ENCODE measurements at regions not wholly inside any gene's neighbourhood (a gene's known extent, or its start where the extent isn't known, plus 50 kb on each side); places are given as distances from the start of the nearest gene placed in this dataset.

DNA sequence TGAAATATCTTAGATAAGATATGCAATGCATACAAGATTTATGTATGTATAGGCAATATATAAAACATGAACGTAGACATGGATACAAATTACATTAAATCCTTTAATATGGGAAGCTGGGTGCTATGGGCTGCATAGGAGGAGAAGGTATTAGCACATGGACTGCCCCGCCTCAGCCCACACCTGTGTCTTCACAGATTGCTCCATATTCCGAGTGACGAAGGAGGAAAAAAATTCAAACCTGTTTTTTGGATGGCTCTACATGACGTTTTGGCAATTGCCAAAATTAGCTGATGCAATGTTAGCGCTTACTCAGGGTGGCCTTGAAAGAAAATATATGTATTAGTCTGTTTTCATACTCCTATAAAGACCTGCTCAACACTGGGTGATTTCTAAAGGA lies 223.4 kb upstream of the SLCO3A1 start:
- TF ChIP-seq, protein P1, sequence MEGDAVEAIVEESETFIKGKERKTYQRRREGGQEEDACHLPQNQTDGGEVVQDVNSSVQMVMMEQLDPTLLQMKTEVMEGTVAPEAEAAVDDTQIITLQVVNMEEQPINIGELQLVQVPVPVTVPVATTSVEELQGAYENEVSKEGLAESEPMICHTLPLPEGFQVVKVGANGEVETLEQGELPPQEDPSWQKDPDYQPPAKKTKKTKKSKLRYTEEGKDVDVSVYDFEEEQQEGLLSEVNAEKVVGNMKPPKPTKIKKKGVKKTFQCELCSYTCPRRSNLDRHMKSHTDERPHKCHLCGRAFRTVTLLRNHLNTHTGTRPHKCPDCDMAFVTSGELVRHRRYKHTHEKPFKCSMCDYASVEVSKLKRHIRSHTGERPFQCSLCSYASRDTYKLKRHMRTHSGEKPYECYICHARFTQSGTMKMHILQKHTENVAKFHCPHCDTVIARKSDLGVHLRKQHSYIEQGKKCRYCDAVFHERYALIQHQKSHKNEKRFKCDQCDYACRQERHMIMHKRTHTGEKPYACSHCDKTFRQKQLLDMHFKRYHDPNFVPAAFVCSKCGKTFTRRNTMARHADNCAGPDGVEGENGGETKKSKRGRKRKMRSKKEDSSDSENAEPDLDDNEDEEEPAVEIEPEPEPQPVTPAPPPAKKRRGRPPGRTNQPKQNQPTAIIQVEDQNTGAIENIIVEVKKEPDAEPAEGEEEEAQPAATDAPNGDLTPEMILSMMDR (IDR thresholded peaks at IDR 0.05 in 2 of 3, conservative IDR thresholded peaks at IDR 0.05 in 1 of 3; ENCODE audit: insufficient read depth in 2 of 3, low read depth in 1 of 3, low read length in 3 of 3), result no peak
- TF ChIP-seq MAFK (IDR thresholded peaks at IDR 0.05; ENCODE audit: low read length) (no peak), WHSC1 (IDR thresholded peaks at IDR 0.05; ENCODE audit: low read length) (no peak)
- TF ChIP-seq, protein P2, sequence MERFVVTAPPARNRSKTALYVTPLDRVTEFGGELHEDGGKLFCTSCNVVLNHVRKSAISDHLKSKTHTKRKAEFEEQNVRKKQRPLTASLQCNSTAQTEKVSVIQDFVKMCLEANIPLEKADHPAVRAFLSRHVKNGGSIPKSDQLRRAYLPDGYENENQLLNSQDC (CRISPR knock-in tag; IDR thresholded peaks at IDR 0.05), result no peak
